Cardiac fibroblast (primary cell): ENCODE measurements at regions not wholly inside any gene's neighbourhood (a gene's known extent, or its start where the extent isn't known, plus 50 kb on each side); places are given as distances from the start of the nearest gene placed in this dataset.

Source experiments
- DNase-seq, 2 donors: peaks; one replicate each; pipeline versions ENCODE4 v3.0.0 to v3.0.0-alpha.2; 2010; ENCODE audit warnings: low read depth in 2 of 2
- H3K4me3 ChIP-seq, 2 donors: replicated peaks in 1 of 2; 1 replicate in 1 of 2; 2 replicates in 1 of 2; pipeline ENCODE4 v1.5.1; 2011; ENCODE audit warnings: low read depth in 2 of 2, low read length in 2 of 2, mild to moderate bottlenecking in 2 of 2, moderate library complexity in 1 of 2
- CTCF ChIP-seq: IDR thresholded peaks from one replicate; pipeline ENCODE4 v1.5.1; 2011; ENCODE audit warnings: low read depth, mild to moderate bottlenecking, low read length, inconsistent platforms

GRCh38 chr9:135339378-135339973 lies 140.1 kb upstream of the PPP1R26 start:
- no peak for DNase-seq
- no peak overlapping the region for H3K4me3 ChIP-seq
- TF ChIP-seq CTCF = no peak

- no peak for TF ChIP-seq CTCF
- DNase-seq = no peak
- H3K4me3 ChIP-seq = no peak overlapping the region
Observed at GRCh38 chr9:135340143-135340655, 139.4 kb upstream of the PPP1R26 start.

- no peak for TF ChIP-seq CTCF
Observed at GRCh38 chr9:135340726-135341475, 138.7 kb upstream of the PPP1R26 start.

GRCh38 chr9:135341612-135342169 lies 137.9 kb upstream of the PPP1R26 start:
- no peak for DNase-seq
- TF ChIP-seq CTCF = no peak
- H3K4me3 ChIP-seq = no peak overlapping the region

More at GRCh38 chr9:135340726-135341475, 138.7 kb upstream of the PPP1R26 start:
- DNase-seq = no peak
- no peak overlapping the region for H3K4me3 ChIP-seq

GRCh38 chr9:135342206-135343130 lies 137.1 kb upstream of the PPP1R26 start:
- DNase-seq = no peak
- no peak overlapping the region for H3K4me3 ChIP-seq
- no peak for TF ChIP-seq CTCF

GRCh38 chr9:135343136-135343535 lies 136.4 kb upstream of the PPP1R26 start:
- H3K4me3 ChIP-seq = no peak overlapping the region
- DNase-seq = no peak
- TF ChIP-seq CTCF = no peak
